Bone marrow (tissue), 2 donors: ENCODE measurements at regions not wholly inside any gene's neighbourhood (a gene's known extent, or its start where the extent isn't known, plus 50 kb on each side); places are given as distances from the start of the nearest gene placed in this dataset.
A peak's percentile ranks its signal among the peaks of the same experiment; 100 is the strongest.
"Not testable (repeated sequence)": the region's sequence is repeated elsewhere in the genome, so short reads cannot be mapped to it uniquely, and the experiment has no call there.

Experiments used
- DNase-seq, 2 donors: peaks; one replicate each; lab custom pipeline; 2025; lab: John Stamatoyannopoulos, UW

DNA sequence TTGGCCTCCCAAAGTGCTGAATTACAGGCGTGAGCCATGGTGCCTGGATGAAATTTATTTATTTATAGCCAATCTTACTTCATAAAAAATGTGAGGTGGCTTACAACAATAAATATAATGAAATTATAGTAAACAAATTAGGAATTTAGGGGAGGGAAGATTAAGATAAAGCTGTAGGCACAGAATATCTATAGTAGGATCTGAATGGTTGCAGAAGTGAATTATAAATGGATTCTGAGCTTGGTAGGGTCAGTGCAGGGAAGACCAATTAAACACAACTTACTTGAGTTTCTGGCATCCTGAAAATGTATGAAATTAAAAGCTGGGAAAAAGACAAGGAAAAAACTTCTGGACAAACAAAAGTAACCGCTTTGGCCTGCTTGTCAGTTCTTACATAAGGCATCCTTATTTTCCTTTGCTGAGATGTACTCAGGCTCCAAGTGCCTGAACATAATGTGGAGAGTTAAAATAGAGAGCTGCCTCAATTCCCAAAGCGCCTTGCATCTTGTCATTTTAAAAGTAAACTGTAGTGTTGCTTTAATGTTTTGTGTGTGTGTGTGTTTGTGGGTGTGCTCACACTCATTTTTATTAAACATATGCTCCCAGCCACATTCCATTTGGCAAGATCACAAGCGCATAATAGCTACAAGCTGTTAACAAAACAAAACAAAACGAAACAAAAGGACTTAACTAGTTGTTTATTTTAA lies 247.3 kb downstream of the S1PR1 start:
- DNase-seq, result no peak

GRCh38 chr1:101484689-101485338 lies 248.0 kb downstream of the S1PR1 start:
- DNase-seq, result no peak

DNA sequence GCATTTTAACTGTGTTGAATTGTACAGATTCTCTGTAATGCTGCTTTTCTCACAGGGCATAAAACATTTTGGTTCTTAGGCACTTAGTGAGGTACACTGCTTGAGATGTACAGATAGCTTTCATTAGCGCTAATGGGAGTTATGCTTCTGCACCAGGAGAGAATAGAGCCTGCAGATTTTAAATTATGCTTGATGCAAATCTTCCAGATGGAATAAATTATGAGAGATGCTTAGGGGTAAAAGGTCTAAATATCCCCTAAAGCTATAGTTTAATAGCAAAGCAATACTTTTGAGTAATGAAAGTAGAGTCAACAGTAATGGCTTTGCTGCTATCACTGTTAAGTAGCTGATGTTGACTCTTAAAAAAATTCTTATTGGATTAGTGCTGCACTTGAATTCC lies 248.9 kb downstream of the S1PR1 start:
- no peak for DNase-seq

DNA sequence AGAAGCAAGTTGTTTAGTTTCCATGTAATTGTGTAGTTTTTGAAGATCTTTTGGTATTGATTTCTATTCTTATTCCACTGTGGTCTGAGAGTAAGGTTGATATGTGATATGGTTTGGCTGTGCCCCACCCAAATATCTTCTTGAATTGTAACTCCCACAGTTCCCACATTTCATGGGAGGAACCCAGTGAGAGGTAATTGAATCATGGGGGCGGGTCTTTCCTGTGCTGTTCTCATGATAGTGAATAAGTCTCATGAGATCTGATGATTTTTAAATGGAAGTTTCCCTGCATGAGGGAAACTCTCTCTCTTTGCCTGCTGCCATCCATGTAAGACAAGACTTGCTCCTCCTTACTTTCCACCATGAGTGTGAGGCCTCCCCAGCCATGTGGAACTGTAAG lies 255.3 kb downstream of the S1PR1 start:
- DNase-seq, result not testable (repeated sequence)

DNA sequence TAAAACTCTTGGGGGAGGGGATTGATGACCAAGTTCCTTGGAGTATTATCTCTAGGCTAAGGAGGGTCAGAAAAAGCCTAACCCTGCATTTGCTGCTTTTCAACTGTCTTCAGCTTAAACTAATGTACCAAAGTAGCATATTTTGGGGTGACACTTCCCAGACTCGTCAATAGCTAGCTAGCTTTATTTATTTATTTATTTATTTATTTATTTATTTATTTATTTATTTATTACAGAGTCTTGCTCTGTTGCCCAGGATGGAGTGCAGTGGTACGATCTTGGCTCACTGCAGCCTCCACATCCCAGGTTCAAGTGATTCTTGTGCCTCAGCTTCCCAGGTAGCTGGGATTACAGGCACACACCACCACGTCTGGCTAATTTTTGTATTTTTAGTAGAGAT lies 257.1 kb downstream of the S1PR1 start:
- not testable (repeated sequence) for DNase-seq

DNA sequence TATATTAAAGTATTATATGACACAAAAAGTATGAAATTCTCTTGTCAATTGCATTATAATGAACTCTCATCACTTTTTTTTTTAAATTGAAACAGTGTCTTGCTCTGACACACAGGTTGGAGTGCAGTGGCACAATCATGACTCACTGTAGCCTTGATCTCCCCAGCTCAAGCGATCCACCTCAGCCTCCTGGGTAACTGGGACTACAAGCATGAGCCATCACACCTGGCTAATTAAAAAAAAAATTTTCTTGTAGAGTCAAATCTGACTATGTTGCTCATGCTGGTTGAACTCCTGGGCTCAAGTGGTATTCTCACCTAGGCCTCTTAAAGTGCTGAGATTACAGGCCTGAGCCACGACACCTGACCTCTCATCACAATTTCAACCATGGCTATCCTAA lies 259.3 kb downstream of the S1PR1 start:
- DNase-seq, result no peak

DNA sequence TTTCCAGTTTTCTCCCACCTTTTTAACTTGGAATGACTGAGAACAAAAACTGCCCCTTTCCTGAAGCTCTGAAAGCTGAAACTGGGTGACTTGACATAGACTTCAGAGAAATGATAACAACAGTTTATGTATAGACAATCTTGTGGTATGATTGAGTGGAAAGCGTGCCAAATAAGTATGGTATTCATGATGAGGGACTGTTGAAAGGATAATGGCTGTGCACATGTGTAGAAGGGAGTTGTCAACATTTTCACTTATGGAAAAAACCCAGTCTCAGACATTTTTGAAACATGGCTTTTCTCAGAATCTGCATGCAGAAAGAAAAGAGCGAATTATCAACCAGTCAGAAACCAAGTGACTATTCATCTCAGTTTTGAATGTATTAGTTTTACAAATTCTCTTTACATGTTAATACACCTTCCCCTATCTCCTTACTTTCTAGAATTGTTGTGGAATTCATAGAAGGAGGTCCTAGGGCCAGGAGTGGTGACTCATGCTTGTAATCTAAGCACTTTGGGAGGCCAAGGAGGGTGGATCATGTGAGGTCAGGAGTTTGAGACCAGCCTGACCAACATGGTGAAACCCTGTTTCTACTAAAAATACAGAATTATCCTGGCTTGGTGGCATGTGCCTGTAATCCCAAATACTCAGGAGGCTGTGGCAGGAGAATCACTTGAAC lies 261.2 kb downstream of the S1PR1 start:
- no peak for DNase-seq

DNA sequence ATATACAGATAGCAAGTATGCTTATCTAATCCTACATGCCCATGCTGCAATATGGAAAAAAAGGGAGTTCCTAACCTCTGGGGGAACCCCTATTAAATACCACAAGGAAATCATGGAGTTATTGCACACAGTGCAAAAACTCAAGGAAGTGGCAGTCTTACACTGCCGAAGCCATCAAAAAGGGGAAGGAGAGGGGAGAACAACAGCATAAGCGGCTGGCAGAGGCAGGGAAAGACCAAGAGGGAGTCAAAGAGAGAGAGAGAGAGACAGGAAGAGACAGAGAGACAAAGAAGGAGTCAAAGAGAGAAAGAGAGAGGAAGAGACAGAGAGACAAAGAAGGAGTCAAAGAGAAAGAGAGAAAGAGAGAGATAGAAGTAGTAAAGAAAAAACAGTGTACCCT lies 267.3 kb downstream of the S1PR1 start:
- not testable (repeated sequence) for DNase-seq

DNA sequence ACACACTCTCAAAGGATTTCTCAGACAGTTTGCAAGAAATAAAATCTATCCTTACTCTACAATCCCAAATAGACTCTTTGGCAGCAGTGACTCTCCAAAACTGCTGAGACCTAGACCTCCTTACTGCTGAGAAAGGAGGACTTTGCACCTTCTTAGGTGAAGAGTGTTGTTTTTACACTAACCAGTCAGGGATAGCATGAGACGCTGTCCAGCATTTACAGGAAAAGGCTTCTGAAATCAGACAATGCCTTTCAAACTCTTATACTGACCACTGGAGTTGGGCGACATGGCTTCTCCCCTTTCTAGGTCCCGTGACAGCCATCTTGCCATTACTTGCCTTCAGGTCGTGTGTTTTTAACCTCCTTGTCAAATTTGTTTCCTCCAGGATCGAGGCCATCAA lies 268.4 kb downstream of the S1PR1 start:
- DNase-seq, result not testable (repeated sequence)

DNA sequence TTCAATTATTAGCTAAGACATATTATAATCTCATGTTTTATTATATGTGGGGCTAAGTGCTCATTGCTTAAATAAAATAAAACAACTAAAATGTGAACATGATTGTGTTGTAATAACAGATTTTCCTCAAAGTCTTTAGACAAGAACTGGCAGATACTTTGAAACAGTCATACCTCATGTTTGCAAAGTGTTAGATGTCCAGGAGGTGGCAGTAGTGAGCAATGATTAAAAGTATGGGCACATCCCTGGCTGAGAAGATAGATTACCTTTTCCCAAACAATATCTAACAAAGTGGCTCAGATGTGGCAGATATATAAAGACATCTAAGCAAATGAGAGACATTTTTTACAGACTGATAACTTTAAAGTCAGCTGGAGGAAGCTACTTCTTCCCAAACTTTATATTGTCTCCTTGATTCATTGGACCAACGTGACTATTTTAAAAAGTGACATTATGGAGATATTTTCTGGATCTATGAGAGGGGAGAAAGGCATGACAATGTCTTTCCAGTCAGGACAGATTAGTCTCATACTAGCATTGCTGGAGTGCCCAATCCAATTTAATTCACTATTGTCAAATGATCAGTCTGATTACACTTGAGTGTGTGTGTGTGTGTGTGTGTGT lies 269.8 kb downstream of the S1PR1 start:
- peak in 1 of 2 donors; percentile 26 for DNase-seq

DNA sequence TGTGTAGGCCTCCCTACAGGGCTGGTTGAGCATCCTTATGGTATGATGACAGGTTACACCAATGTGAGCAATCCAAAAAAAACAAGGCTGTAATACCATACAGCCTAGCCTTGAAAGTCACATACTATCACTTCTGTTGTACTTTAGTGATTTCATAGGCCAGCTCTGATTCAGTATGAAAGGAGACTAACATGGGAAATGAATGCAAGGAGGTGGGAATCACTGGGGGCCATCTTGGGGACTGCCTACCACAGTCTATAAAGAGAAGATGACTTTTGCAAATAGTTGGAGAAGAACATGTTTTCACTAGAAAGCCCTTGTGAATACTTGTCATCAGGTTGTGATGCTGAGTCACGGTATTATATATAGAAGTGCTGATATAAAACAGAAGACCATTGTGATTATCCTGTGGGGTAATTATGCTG lies 270.7 kb downstream of the S1PR1 start:
- DNase-seq, result no peak

- no peak for DNase-seq
These were observed 272.1 kb downstream of the S1PR1 start for GRCh38 chr1:101508913-101509312.

DNA sequence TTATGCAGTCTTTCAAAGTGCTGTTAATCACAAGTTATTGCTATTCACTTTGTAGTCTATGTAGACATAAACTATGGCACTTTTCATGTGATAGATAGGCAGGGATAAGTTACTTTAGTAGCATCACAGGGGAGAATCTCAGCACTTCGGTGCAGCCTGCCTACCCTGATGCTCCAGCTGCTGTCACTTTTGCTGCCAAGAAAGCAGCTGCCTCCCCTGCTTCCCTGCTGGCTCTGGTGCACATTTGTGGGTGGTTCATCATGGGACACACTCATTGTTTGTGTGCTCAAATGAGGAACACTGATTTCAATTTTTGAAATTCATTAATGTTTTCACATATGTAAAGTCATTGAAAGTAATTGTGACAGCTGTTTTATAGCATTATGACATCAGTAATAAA lies 272.6 kb downstream of the S1PR1 start:
- DNase-seq, result no peak

GRCh38 chr1:101511202-101511891 lies 274.5 kb downstream of the S1PR1 start:
- no peak for DNase-seq

DNA sequence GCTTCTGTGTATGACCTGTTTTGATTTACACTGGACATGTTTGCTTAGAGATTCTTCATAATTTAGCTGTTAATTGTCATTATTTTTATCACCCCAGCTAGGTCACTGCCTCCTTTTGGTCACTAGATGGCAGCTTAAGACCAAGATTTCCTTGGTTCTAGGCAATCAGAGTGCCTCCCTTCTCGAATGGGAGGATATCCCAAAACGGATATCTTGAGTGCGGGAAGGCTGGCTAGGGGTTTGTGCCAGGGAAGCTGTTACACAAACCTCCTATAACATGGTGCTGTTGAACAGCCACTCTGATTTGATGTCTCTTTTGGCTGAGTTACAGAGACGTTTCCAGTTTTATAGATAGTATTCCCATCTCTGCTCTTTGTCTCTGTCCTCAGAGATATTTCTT lies 283.5 kb downstream of the S1PR1 start:
- no peak for DNase-seq

DNA sequence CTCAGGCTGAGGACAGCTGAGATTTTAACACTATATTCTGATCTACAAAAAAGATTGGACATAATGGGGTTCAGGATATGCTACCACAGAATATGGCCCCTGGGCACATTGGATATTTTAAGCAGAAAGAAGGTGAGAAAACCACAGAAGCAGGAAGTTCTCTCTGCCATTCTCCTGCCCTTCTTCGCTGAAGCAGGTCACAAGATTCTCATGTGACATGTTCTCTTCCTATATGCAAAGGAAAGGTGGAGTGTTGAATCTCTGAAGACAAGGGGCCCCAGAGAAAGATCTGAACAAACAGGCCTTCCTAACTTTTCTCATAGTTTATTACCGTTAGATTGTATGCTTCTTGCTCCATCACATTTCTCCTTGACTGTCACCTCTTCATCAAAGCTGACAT lies 285.7 kb downstream of the S1PR1 start:
- no peak for DNase-seq

DNA sequence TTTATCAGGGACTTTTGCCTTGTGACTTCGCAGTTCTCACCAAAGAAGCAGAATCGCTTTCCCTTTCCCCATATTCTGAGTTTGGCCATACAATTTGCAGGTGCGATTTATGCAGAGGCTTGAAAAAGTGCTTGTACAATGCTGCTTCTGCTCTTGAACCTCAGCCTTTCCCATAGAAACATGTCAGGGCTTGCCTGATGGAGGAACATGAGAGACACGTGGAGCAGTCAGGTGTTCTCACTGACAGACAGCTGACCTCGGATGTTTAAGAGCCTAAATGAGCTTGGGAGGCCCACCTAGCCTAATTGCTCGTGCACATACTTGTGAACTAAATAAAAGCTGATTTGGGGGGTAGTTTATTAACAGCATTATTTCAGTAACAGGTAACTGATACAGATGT lies 290.0 kb downstream of the S1PR1 start:
- DNase-seq, result no peak

GRCh38 chr1:101532377-101532776 lies 295.6 kb downstream of the S1PR1 start:
- no peak for DNase-seq

DNA sequence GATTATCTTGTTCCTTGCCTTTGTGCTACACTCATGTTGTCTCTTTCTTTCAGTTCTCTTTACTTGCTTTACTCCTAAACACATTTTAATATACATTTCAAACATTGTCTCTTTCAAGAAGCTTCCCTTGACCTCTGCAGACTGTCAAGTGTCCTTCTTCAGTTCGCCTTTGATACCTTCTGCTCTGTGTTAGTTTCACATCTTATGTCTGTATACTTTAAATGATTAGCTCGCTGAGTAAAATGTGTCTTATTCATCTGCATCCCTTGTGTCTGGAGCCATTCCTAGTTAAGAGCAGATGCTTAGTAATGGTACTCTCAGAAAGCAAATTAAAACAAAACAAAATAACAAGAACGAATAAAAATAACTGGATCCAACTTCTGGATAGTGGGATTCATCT lies 303.3 kb downstream of the S1PR1 start:
- DNase-seq, result no peak

GRCh38 chr1:101546885-101547284 lies 310.1 kb downstream of the S1PR1 start:
- no peak for DNase-seq

- DNase-seq, result no peak
These were observed 310.5 kb downstream of the S1PR1 start for GRCh38 chr1:101547357-101547756.

- DNase-seq, result no peak
These were observed 311.6 kb downstream of the S1PR1 start for GRCh38 chr1:101548376-101548775.
